ENCODE measurements at regions not wholly inside any gene's neighbourhood (a gene's known extent, or its start where the extent isn't known, plus 50 kb on each side); places are given as distances from the start of the nearest gene placed in this dataset.
"Not testable (repeated sequence)": the region's sequence is repeated elsewhere in the genome, so short reads cannot be mapped to it uniquely, and the experiment has no call there.

DNA sequence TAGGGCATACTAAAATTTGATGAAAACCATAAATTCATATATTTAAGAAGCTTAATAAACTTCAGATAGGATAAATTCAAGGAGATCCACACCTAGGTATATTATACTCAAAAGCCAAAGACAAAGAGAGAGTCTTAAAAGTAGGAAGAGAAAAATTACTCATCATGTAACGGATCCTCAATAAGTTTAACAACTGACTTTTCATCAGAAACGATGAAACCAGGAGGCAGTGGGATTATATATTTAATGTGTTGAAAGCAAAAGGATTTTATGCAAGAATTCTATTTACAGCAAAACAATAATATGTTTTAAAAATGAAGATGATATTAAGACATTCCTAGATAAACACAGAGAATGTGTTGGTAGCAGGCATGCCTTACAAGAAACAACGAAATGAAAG, 202.7 kb downstream of the OXSM start:
- H3K9me3 ChIP-seq, result peaks cover 11% of the 10 kb centered on the region
- ATAC-seq, result no peak

DNA sequence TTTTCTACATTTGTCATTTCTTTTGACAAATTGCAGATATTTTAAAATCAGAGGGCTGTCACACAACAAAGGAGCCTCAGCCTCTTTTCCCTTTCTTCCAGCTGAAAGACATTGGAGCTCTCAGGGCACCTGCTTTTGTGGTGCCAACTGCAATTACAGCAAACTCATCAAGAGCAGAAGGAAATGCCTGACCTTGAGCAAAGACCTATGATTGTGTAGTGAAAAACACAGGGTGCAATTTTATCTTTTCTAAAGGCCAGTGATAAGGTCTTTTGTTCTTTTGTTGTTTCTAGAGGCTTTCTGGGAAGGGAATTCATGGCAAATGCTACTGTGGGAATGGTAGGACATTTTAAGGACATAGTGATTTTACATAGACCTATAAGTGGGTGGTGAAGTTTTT, 214.3 kb downstream of the OXSM start:
- TF ChIP-seq, protein P1, sequence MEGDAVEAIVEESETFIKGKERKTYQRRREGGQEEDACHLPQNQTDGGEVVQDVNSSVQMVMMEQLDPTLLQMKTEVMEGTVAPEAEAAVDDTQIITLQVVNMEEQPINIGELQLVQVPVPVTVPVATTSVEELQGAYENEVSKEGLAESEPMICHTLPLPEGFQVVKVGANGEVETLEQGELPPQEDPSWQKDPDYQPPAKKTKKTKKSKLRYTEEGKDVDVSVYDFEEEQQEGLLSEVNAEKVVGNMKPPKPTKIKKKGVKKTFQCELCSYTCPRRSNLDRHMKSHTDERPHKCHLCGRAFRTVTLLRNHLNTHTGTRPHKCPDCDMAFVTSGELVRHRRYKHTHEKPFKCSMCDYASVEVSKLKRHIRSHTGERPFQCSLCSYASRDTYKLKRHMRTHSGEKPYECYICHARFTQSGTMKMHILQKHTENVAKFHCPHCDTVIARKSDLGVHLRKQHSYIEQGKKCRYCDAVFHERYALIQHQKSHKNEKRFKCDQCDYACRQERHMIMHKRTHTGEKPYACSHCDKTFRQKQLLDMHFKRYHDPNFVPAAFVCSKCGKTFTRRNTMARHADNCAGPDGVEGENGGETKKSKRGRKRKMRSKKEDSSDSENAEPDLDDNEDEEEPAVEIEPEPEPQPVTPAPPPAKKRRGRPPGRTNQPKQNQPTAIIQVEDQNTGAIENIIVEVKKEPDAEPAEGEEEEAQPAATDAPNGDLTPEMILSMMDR (IDR thresholded peaks at IDR 0.05), result no peak
- no peak overlapping the region for H3K27ac ChIP-seq
- ATAC-seq (no peak), DNase-seq (no peak)
- intact Hi-C loops (cut with DNase I), result no loop called here
- no peaks in the 10 kb centered on the region for H3K36me3 ChIP-seq
- H3K4me3 ChIP-seq, result no peak overlapping the region
- H3K9me3 ChIP-seq, result peaks cover 5% of the 10 kb centered on the region
- H3K27me3 ChIP-seq (ENCODE audit: low read depth), result no peaks in the 10 kb centered on the region
- no peaks in the 10 kb centered on the region for H3K4me1 ChIP-seq

More for the DNA sequence above, 202.7 kb downstream of the OXSM start:
- Histone ChIP-seq H3K4me3 (no peak overlapping the region), H3K4me1 (no peaks in the 10 kb centered on the region), H3K27me3 (ENCODE audit: low read depth) (no peaks in the 10 kb centered on the region), H3K27ac (no peak overlapping the region), H3K36me3 (no peaks in the 10 kb centered on the region)
- TF ChIP-seq, protein P1 (IDR thresholded peaks at IDR 0.05), result no peak
- no peak for DNase-seq
- intact Hi-C loops (cut with DNase I), result no loop called here

DNA sequence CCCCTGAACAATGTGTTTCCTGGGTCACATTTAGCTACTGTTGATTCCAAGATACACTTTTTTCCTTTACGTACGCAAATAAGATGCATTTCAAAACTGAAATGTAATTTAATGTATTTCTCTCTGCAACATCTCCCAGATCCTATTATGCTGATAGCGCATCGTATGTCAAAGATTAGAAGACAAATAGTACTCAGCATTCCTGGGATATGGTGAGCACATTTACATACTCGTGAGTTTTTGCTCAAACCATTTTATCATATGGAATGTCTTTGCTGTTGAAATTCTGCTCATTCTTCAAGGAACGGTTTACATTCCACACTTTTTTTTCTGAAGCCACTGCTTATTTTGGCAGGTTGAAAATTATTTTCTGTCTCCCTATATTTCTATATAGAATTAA, 221.4 kb downstream of the OXSM start:
- Histone ChIP-seq H3K27ac (no peak overlapping the region), H3K27me3 (ENCODE audit: low read depth) (no peaks in the 10 kb centered on the region), H3K4me3 (no peak overlapping the region), H3K9me3 (no peaks in the 10 kb centered on the region), H3K4me1 (no peaks in the 10 kb centered on the region), H3K36me3 (no peaks in the 10 kb centered on the region)
- intact Hi-C loops (cut with DNase I), result no loop called here
- TF ChIP-seq, protein P1 (IDR thresholded peaks at IDR 0.05), result no peak
- ATAC-seq (no peak), DNase-seq (no peak)

DNA sequence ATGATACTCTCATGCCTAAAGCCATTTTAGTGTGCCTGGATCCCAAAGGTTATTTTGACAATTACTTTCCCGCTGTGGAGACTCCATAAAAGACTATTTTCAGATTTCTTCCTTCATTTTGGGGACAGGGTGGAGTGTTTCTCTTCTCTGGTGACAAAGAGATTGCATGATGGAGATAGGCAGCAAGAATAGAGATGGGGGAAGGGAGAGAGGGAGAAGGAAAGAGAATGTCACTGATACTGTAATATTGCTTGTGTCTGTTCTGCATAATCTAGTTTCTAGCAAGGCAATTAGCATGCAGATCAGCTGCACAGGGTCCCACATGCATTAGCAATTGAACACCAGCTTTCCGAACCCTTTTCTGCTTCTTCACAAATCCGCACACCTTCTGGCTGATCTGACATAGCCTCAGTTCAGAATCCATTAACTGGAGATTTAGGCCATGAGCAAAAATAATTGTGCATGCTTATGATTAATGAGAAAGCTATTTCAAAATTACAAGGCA, 222.4 kb downstream of the OXSM start:
- Histone ChIP-seq H3K4me3 (no peak overlapping the region), H3K27me3 (ENCODE audit: low read depth) (no peaks in the 10 kb centered on the region), H3K27ac (no peak overlapping the region), H3K36me3 (no peaks in the 10 kb centered on the region), H3K9me3 (no peaks in the 10 kb centered on the region), H3K4me1 (no peaks in the 10 kb centered on the region)
- TF ChIP-seq, protein P1 (IDR thresholded peaks at IDR 0.05), result no peak
- intact Hi-C loops (cut with DNase I), result no loop called here
- ATAC-seq (no peak), DNase-seq (no peak)

DNA sequence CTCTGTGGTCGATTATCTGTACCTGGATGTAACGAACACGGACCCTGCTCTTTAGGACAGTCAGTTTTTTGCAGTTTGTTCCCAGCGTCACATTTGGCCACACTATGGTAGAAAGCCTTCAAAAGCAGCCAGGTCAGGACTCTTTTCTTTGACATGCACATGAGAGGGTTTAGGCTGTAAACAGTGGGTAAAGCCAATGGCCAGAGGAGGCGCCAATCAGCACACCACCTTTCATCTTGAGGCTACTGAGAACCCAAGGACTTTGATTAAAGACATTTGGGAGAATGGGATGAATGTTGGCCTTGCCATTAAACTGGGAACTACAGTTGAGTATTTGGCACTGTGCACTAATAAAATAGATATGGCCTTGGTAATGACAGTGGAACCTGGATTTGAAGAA, 225.9 kb downstream of the OXSM start:
- no peaks in the 10 kb centered on the region for H3K4me1 ChIP-seq
- no peaks in the 10 kb centered on the region for H3K27me3 ChIP-seq (ENCODE audit: low read depth)
- no peak overlapping the region for H3K4me3 ChIP-seq
- H3K36me3 ChIP-seq, result no peaks in the 10 kb centered on the region
- intact Hi-C loops (cut with DNase I), result no loop called here
- no peaks in the 10 kb centered on the region for H3K9me3 ChIP-seq
- TF ChIP-seq, protein P1 (IDR thresholded peaks at IDR 0.05), result no peak
- no peak for DNase-seq
- no peak for ATAC-seq
- no peak overlapping the region for H3K27ac ChIP-seq

DNA sequence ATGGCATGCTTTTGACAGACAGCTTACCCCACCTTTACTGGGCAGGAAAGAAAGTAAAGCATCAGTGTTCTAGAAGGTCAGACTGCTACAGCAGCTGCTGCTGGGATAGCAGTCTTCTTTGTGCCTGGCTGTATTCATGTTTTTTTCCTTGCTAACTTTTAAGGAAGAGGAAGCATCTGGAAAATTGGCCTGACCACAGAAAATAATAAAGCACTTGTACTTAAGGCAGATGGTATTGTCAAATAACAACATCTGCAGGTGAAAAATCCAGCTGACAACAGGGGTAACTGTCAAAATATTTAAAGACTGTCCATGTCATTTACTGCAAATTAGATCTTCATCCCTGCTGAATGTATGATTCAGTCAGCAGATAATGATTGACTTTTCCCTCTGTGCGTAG, 229.0 kb downstream of the OXSM start:
- H3K36me3 ChIP-seq, result no peaks in the 10 kb centered on the region
- DNase-seq (no peak), ATAC-seq (no peak)
- no peaks in the 10 kb centered on the region for H3K9me3 ChIP-seq
- no peak overlapping the region for H3K4me3 ChIP-seq
- no peaks in the 10 kb centered on the region for H3K27me3 ChIP-seq (ENCODE audit: low read depth)
- intact Hi-C loops (cut with DNase I), result no loop called here
- TF ChIP-seq, protein P1 (IDR thresholded peaks at IDR 0.05), result no peak
- no peaks in the 10 kb centered on the region for H3K4me1 ChIP-seq
- no peak overlapping the region for H3K27ac ChIP-seq

DNA sequence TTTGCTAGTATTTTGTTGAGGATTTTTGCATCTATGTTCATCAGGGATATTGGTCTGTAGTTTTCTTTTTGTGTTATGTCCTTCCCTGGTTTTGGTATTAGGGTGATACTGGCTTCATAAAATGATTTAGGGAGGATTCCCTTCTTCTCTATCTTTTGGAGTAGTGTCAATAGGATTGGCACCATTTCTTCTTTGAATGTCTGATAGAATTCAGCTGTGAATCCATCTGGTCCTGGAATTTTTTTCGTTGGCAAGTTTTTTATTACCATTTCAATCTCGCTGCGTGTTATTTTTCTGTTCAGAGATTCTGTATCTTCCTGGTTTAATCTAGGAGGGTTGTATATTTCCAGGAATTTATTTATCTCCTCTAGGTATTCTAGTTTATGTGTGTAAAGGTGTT, 234.3 kb downstream of the OXSM start:
- H3K9me3 ChIP-seq; DNase-seq; H3K4me1 ChIP-seq; H3K27me3 ChIP-seq (ENCODE audit: low read depth); H3K27ac ChIP-seq; ATAC-seq; intact Hi-C loops (cut with DNase I); H3K4me3 ChIP-seq; H3K36me3 ChIP-seq: not testable (repeated sequence)
